GM12864 (cell line): ENCODE measurements at regions not wholly inside any gene's neighbourhood (a gene's known extent, or its start where the extent isn't known, plus 50 kb on each side); places are given as distances from the start of the nearest gene placed in this dataset.

Experiments
- DNase-seq: peaks from one replicate; pipeline ENCODE4 v3.0.0-alpha.2; 2011; ENCODE audit warnings: low read depth
- H3K4me3 ChIP-seq: 2 replicates; pipeline ENCODE4 v1.5.1; 2011; ENCODE audit warnings: mild to moderate bottlenecking, low read depth, low read length, control low read depth
- TF ChIP-seq, protein P1 (sequence below): IDR thresholded peaks from 2 replicates; pipeline ENCODE4 v1.5.1; 2011; ENCODE audit warnings: low read depth, mild to moderate bottlenecking, moderate library complexity, low read length, control low read depth, inconsistent platforms; ENCODE audit errors: missing control alignments

DNA sequence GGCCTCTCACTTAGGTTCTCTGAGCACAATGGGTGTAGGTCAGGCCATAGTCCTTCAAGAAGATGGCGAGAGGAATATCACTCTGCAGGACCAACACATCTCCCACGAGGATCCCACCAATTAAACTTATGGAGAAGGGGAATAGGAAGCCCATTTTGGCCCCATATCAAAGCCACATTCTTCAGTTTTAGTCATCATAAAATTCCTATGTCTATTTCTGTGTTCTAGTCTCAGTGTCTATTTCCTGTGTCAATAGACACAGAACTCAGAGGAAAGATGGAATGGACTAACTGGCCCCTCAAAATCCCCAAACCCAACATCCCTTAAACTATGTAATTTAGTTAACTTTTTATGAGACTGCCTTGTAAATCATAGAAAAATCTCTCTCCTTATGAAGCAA is 216.8 kb downstream of the HACE1 start:
- no peak overlapping the region for H3K4me3 ChIP-seq
- no peak for DNase-seq
- TF ChIP-seq, protein P1, sequence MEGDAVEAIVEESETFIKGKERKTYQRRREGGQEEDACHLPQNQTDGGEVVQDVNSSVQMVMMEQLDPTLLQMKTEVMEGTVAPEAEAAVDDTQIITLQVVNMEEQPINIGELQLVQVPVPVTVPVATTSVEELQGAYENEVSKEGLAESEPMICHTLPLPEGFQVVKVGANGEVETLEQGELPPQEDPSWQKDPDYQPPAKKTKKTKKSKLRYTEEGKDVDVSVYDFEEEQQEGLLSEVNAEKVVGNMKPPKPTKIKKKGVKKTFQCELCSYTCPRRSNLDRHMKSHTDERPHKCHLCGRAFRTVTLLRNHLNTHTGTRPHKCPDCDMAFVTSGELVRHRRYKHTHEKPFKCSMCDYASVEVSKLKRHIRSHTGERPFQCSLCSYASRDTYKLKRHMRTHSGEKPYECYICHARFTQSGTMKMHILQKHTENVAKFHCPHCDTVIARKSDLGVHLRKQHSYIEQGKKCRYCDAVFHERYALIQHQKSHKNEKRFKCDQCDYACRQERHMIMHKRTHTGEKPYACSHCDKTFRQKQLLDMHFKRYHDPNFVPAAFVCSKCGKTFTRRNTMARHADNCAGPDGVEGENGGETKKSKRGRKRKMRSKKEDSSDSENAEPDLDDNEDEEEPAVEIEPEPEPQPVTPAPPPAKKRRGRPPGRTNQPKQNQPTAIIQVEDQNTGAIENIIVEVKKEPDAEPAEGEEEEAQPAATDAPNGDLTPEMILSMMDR = no peak

DNA sequence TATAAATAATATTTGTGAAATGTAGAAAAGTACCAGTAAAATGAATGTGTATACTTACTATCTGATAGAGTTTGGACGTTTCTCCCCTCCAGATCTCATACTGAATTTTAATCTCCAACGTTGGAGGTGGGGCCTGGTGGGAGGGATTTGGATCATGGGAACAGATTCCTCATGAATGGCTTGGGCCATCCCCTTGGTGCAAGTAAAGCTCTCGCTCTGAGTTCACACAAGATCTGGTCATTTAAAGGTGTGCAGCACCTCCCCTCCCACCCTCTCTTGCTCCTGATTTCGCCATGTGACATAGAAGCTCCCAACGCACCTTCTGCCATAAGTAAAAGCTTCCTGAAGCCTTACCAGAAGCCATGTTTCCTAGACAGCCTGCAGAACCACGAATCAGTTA is 219.0 kb downstream of the HACE1 start:
- no peak overlapping the region for H3K4me3 ChIP-seq
- no peak for DNase-seq
- TF ChIP-seq, protein P1 = no peak

DNA sequence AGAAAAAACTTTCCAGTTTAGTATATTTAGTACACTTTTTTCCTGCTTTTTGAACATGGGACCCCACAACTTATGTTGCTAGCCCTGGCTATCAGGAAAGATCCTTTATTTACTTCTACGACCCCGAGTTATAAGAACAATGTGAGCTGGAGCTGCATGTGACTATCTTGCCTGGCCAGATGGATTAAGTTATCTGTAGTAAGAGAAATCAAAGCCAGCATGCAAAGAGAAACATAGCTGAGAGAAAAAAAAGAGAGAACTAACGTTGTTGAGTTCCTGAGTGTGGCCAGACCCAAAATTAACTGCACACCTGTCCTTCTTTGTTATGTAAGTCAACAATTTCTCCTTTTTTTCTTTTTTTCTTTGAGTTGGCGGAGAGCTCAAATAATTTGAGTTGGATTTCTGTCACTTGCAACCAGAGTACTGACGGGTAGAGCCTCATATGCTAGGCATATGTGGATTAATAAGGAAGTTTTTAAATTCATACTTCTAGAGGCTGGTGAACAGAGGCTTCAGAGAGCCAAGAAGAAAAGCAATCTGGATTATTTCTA is 219.5 kb downstream of the HACE1 start:
- no peak overlapping the region for H3K4me3 ChIP-seq
- no peak for DNase-seq
- TF ChIP-seq, protein P1 = no peak

DNA sequence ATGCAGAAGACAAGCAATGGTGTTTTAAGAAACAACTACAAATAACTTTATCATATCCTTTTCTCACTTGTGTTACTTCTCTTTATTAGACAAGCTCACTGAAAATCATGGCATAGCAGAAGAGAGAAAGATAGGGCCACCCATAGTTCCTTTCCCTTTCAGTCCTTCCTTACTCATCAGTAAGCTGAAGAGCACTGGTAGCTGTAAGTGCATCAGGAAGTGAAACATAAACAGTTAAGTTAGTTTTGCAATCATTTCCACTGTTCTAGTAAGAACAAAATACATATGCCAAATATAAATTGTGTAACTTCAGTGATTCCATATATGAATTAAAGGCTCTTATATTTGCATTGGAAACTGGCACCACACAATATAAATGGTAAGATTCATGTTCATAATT is 220.1 kb downstream of the HACE1 start:
- no peak overlapping the region for H3K4me3 ChIP-seq
- TF ChIP-seq, protein P1 = no peak
- peak; percentile 36 for DNase-seq

DNA sequence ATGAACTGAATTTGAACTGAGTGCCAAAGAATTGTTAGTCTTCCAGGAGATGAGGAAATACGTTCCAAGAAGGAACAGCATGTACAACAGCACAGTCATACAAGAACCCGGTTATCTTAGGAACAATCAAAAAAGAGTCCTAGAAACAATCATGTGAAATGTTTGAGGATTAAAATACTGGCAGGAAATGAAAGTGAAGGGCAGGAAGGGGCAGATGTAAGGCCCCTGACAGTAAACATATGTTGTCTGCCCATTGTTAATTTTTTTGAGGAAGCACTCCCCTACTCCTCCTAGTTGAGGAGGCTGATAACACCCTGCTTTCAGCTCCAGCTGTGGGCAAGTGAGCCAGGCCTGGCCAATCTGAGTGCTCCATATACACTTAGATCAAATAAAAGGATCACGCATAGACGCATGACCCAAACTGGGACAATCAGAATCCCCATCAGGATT is 220.9 kb downstream of the HACE1 start:
- DNase-seq = no peak
- no peak overlapping the region for H3K4me3 ChIP-seq
- TF ChIP-seq, protein P1 = no peak

DNA sequence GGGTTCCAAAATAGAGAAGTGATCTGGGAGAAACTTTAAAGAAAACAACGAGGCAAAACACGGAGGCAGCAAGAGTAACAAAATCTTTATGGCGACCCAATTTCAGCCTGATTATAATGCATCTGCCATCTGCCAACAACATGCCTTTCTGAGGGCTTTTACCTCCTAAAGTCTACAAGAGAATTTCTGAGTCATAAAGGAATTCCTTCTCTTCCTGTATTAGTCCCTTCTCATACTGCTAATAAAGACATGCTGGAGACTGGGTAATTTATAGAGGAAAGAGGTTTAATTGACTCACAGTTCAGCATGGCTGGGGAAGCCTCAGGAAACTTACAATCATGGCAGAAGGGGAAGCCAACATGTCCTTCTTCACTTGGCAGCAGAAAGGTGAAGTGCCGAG is 226.6 kb downstream of the HACE1 start:
- no peak overlapping the region for H3K4me3 ChIP-seq
- DNase-seq = no peak
- TF ChIP-seq, protein P1 = no peak

DNA sequence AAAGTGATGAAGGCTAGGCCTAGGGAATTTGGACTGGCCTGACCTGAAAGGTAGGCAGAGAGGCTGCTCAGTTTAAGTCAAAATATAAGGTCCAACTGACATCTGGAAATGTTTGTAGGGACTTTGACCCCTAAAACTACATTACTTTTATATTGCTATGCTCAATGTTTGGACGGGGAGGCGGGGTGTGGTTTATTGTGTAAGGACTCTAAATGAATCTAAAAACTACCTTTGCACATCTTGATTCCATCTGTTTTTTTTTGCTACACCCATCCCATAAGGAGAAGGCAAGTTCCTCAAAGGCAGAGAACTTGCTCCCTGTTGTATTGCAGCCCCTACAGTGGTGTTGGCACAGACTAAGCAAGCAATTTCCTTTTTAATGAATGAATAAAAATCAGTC is 227.1 kb downstream of the HACE1 start:
- H3K4me3 ChIP-seq = no peak overlapping the region
- TF ChIP-seq, protein P1 = no peak
- no peak for DNase-seq
